ENCODE measurements at regions not wholly inside any gene's neighbourhood (a gene's known extent, or its start where the extent isn't known, plus 50 kb on each side); places are given as distances from the start of the nearest gene placed in this dataset.

DNA sequence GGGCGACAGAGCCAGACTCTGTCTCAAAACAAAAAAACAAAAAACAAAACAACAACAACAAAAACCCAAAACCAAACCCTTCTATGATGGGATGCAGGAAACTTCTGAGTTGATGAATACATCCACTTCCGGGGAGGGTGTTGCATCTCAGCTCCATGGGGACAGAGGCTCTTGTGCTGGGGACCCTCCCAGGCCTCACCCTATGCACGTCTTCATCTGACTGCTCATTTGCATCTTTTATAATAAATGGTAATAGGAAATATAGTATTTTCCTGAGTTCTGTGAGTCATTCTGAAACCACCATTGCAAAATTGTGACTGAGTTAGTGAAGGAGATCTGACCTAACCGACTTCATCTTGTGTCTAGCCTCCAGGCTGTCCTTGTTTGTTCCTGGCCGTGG, 109.5 kb upstream of the SLC28A3 start:
- DNase-seq, result no peak

DNA sequence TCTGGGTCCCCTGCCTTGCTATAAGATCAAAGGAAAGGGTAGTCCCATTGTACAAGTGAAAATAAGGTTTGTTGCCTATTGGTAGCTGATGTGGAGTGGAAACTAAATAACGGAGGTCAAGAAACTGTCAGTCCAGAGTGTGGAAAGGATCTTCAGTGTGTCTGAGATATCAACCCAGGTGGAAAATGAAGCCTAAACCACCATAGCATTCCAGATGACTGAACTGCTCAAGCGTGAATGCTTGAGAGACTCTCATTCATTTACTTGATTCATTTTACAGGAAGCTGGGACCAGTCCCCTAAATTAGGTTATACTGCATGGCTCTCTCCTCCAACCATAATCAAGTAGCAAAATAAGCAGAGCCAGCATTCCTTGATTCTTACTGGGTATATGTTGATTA, 116.0 kb upstream of the SLC28A3 start:
- DNase-seq, result no peak

DNA sequence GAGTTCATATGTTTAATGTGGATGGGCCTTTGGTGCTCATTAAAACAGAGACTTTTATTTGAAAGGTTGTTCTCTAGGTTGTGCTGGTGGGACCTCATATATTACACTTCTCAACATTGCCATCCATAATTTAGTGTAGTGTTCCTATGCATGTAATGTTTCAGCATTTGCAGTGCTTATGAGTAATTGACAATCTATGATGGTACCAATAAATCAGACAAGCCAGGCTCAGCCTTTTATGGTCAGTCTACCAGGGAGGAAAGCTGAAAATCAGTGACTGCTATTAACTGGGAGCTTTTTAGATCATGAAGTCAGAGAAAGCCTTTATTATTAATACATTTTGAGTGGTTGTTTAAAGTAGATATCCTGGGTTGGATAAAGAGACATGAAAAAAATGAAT, 120.1 kb upstream of the SLC28A3 start:
- no peak for DNase-seq

GRCh38 chr9:84463272-84463671, 122.7 kb upstream of the SLC28A3 start:
- no peak for DNase-seq

GRCh38 chr9:84466580-84467285, 126.2 kb upstream of the SLC28A3 start:
- no peak for DNase-seq

- no peak for DNase-seq
Observed at GRCh38 chr9:84471816-84472215, 131.3 kb upstream of the SLC28A3 start.

DNA sequence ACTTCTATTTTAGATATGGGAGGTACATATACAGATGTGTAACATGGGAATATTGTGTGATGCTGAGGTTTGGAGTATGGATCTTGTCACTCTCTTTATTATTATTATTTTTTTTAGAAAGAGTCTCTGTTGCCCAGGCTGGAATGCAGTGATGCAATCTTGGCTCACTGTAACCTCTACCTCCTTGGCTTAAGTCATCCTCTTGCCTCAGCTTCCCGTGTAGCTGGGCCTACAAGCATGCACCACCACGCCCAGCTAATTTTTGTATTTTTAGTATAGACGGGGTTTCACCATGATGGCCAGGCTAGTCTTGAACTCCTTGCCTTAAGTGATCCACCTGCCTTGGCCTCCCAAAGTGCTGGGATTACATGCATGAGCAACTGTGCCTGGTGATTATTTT, 138.4 kb upstream of the SLC28A3 start:
- DNase-seq, result no peak

DNA sequence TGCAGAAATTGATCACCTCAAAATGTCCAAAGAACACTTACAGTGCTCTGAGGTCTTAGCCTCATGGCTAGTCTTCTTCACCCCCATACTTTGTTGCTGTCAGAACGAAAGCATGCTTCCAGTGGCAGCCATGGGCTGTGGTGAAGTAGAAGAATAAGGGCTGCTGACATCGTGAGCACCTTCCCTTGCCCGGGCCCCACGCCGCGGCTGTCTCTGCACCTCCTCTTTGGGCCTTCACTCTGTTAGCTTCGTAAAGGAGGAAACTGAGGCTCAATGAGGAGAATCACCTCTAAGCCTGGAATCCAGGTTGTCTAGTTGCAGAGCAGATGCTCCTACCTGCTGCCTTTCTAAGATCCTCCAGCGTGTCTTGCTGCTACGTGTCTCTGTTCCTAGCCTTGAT, 139.5 kb upstream of the SLC28A3 start:
- DNase-seq, result no peak

DNA sequence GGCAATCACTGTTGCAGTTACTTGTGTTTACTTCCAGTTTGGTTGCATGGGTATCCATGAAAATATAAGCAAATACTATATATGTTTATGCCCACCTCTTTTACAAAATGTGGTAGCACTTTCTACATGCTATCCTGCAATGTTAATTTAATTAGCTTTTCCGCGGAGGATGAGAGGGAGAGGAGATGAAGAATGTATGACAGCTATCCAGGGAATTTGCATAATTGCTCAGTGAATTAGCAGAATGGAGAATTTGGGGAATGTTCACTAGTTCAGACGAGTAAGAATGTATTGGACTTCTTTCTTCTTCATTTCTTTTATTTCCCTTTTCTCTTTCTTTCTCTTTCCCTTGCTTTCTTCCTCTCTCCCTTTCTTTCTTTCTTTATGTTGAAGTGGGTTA, 140.7 kb upstream of the SLC28A3 start:
- DNase-seq, result no peak

GRCh38 chr9:84481636-84482218, 141.2 kb upstream of the SLC28A3 start:
- no peak for DNase-seq

DNA sequence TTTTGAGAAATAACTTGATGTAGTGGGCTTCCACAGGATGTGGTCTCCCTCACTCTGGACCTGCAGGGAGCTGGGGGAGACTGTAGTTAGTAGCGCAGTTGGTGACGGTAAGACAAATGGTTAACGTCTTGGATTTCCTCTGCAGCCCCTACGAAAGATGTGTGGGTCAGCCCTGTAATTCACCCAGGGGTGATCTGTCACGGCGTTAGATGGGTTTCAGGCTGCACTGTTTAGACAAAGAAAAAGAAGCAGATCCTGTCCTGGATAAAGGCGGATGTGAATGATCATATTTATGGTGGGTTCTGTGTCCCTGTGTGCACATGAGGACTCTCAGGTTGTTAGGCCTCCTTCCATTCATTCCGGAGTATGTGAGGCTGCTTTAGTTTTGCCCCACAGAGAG, 142.0 kb upstream of the SLC28A3 start:
- DNase-seq, result no peak

DNA sequence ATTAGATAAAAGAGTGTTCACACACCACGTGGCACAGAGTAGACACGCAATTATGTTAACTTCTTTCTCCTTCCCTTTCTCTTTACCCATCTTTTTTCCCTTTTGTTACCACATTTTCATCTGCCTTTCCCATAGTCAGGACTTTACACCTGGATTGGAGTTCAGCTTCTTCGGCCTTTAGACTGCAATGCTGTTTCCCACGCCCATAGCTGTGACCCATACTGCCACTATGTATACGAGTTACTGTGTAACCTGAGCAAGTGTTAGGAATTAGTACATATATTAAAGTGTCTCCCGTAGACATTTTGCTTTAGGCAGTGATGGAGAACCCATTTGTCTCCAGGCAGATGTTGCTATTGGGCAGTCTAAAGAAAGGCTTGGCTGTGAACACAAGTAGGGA, 143.6 kb upstream of the SLC28A3 start:
- no peak for DNase-seq

DNA sequence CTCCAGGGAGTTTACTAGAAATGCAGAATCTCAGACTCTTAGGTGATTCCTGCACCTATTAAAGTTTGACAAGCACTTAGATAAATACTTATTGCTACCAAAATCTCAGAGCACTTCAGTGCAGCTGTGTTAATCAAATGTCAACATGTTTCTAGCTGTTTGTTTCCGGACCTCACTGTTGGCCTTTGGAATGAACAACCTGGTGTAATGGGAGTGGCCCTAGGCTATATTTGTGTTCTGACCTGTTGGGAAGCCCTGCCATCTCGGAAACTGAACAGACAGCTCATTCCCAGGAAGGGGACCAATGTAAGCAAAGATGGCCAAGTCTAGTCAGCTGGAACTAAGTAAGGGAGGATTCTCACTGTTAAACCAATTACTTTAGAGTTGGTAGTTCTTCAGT, 145.0 kb upstream of the SLC28A3 start:
- no peak for DNase-seq

GRCh38 chr9:84486663-84487062, 146.1 kb upstream of the SLC28A3 start:
- DNase-seq, result no peak

GRCh38 chr9:84490206-84490841, 149.8 kb upstream of the SLC28A3 start:
- DNase-seq, result no peak

GRCh38 chr9:84490842-84491325, 150.3 kb upstream of the SLC28A3 start:
- no peak for DNase-seq

GRCh38 chr9:84492366-84493159, 152.0 kb upstream of the SLC28A3 start:
- DNase-seq, result no peak

DNA sequence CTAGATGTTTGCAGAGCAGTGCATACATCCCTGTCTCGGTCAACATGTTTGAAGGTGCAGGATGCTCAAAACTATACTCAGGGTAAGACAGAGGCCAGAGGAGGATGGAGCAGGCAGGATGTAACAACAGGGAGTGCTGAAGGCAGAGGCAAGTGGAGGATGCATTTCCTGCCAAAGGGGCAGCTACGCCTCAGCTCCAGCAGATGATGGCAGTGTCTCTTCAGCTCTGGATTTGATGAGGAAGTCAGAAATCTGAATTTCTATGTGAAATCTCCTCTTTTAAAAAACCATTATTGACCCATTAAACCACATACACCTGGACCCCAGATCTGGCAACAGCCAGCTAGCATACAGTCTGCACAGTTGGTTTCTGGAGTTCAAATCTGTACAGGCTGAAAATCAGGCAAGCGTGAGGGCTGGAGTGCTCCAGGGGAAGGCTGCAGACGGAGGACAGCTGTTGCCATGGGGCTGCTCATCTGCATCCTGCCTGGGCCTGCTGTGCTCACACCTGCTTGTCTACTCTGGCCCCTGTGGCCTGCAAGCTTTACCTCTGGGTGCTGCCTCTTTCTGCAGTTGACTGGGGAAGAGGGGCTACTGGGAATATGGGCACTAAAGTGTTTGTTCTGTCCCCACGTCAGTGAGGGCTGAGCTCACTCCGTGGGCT, 152.9 kb upstream of the SLC28A3 start:
- no peak for DNase-seq

- DNase-seq, result no peak
Observed at GRCh38 chr9:84499969-84500582, 159.5 kb upstream of the SLC28A3 start.

- DNase-seq, result no peak
Observed at GRCh38 chr9:84500826-84501225, 160.3 kb upstream of the SLC28A3 start.

DNA sequence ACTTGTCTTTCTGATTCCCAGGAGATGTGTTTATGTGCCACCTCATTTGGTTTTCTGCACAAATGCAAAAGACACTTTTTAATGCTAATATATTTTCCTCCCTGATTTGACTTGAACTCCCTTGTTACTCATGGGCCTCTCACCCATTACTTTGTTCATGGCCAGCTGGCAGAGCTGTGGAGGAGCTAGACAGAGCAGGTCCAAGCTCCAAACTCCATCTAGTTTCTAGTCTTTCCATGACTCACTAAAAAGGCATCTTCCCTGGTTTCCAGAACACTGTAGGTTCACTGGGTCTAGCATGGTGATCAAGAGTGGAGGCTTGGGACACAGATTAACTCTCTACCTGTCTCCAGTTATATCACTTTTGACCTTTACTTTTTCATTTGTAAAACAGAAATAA, 161.0 kb upstream of the SLC28A3 start:
- no peak for DNase-seq
